HG03108 (cell line): ENCODE measurements at regions not wholly inside any gene's neighbourhood (a gene's known extent, or its start where the extent isn't known, plus 50 kb on each side); places are given as distances from the start of the nearest gene placed in this dataset.
"Not testable (repeated sequence)": the region's sequence is repeated elsewhere in the genome, so short reads cannot be mapped to it uniquely, and the experiment has no call there.

Experiments
- ATAC-seq: cut with Tn5 transposase; IDR thresholded peaks from one replicate; pipeline ENCODE4 v1.9.1; 2021; ENCODE audit warnings: moderate library complexity; ENCODE audit not compliant: unreplicated experiment

GRCh38 chr3:48101301-48101650, 85.1 kb upstream of the MAP4 start:
- ATAC-seq = not testable (repeated sequence)

DNA sequence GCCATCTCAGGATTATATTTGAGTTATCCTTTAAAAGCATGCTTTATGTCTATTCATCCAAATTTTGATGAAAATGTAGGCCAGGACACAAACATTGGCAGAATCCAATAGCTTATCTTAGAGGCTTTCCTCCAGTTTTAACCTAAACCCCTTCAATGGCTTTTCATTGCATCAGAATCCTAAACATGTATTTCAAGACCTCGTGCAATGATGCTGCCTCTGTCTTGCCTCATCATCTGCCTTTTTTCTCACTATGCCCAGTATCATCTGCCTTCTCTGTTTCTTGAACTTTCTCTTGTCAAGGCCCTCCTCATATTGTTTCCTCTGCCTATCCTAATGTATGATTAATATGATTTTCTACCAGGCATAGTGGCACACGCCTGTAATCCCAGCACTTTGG, 76.1 kb upstream of the MAP4 start:
- ATAC-seq = no peak

GRCh38 chr3:48090166-48090939, 74.1 kb upstream of the MAP4 start:
- no peak for ATAC-seq

GRCh38 chr3:48088749-48089466, 72.7 kb upstream of the MAP4 start:
- ATAC-seq = peak; percentile 91

GRCh38 chr3:48088056-48088748, 72.0 kb upstream of the MAP4 start:
- peak; percentile 17 for ATAC-seq

DNA sequence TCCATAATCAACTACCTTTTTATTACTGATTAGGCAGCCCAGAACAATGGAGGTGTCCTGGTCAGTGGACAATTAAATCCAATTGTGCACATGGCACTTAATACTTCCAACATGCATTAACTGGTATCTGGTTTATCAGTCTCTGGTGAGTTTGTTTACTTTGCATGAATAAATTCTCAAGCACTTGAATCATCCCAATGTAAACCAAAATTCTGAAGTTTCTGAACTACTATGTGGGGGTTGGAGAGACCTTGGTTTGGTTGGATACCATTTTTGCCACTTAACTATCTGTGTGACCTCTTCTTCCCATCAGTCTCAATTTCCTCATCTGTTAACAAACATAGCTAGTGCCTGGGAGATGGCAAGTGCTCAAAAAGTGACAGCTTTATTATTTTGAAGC, 70.5 kb upstream of the MAP4 start:
- no peak for ATAC-seq

GRCh38 chr3:48084929-48085328, 68.7 kb upstream of the MAP4 start:
- no peak for ATAC-seq

DNA sequence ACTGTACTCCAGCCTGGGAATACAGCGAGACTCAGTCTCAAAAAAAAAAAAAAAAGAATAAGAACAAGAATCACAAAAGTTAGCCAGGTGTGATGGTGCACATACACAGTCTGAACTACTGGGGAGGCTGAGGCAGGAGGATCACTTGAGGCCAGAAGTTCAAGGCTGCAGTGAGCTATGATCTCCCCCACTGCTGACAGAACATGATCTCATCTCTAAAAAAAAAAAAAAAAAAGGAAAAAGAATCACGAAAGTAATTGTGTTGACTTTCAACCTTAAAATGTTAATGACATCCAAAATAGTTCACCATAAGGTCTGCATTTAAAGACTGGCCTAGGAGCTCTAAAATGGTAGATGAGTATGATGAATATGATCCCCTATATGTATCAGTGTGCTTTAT, 68.0 kb upstream of the MAP4 start:
- no peak for ATAC-seq

GRCh38 chr3:48082580-48083184, 66.5 kb upstream of the MAP4 start:
- ATAC-seq = no peak

DNA sequence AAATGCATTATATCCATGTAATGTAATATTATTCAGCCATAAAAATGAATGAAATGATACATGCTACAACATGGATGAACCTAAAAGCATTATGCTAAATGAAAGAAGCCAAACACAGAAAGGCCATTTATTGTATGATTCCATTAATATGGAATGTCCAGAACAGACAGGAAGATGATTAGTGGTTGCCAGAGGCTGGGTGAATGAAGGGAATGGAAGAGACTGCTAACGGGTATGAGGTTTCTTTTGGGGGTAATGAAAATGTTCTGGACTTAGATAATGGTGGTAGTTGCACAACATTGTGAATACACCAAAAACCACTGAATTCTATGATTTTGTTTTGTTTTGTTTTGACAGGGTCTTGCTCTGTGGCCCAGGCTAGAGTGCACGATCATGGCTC, 61.6 kb upstream of the MAP4 start:
- ATAC-seq = no peak

- ATAC-seq = no peak
Observed at GRCh38 chr3:48070030-48070429, 53.8 kb upstream of the MAP4 start.

DNA sequence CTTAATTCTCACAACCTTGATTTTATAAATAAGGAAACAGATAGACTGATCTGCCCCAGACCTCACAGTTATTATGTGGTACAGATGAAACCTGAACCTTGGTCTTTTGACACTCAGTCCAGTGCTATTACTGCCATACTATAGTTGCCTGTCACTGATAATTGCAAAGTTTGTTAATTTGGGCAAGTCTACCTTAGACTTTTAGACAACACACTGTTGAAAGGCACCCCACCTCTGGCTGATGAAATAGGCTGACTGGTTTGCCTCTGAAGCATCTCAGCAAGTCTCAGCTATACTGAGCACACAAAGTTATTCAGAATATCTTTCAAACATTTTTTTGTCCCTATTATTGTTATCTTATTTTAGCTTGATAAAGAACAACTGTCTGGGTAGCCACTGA, 53.1 kb upstream of the MAP4 start:
- no peak for ATAC-seq

- ATAC-seq = no peak
Observed at GRCh38 chr3:48068886-48069285, 52.7 kb upstream of the MAP4 start.

- not testable (repeated sequence) for ATAC-seq
Observed at GRCh38 chr3:48068320-48068719, 52.1 kb upstream of the MAP4 start.

GRCh38 chr3:48067271-48067670, 51.1 kb upstream of the MAP4 start:
- no peak for ATAC-seq
